CD8-positive, alpha-beta memory T cell (primary cell): ENCODE measurements at regions not wholly inside any gene's neighbourhood (a gene's known extent, or its start where the extent isn't known, plus 50 kb on each side); places are given as distances from the start of the nearest gene placed in this dataset.
"Not testable (repeated sequence)": the region's sequence is repeated elsewhere in the genome, so short reads cannot be mapped to it uniquely, and the experiment has no call there.

ENCODE experiments used
- CTCF ChIA-PET: fragments of 350-600 bp; sonication (Branson Sonifier 250); formaldehyde crosslinking; loops from one replicate; lab custom pipeline; 2021; ENCODE audit warnings: antibody characterized with exemption; lab: Charles Lee
- POLR2A ChIA-PET: fragments of 350-600 bp; sonication (Branson Sonifier 250); formaldehyde crosslinking; loops from one replicate; lab custom pipeline; 2021; ENCODE audit warnings: antibody characterized with exemption; lab: Charles Lee
- DNase-seq, 5 donors: peaks; one replicate each; pipeline versions ENCODE4 v3.0.0 to v3.0.0-alpha.2; 2020 to 2022; ENCODE audit warnings: mixed read lengths in 1 of 5
- H3K27ac ChIP-seq: one replicate; pipeline ENCODE4 v1.7.0; 2013; ENCODE audit warnings: low read depth, mild to moderate bottlenecking, low read length, moderate library complexity
- H3K27me3 ChIP-seq: 2 replicates; pipeline ENCODE4 v1.7.0; 2013; ENCODE audit warnings: low read length, mild to moderate bottlenecking; ENCODE audit not compliant: insufficient read depth, poor library complexity, severe bottlenecking
- H3K36me3 ChIP-seq: 2 replicates; pipeline ENCODE4 v1.7.0; 2013; ENCODE audit warnings: mild to moderate bottlenecking, low read length, moderate library complexity; ENCODE audit not compliant: insufficient read depth
- H3K4me1 ChIP-seq: 2 replicates; pipeline ENCODE4 v1.7.0; 2013; ENCODE audit warnings: mild to moderate bottlenecking, low read length, moderate library complexity; ENCODE audit not compliant: insufficient read depth
- H3K4me3 ChIP-seq: 2 replicates; pipeline ENCODE4 v1.7.0; 2013; ENCODE audit warnings: mild to moderate bottlenecking, low read length
- H3K9me3 ChIP-seq: 2 replicates; pipeline ENCODE4 v1.7.0; 2013; ENCODE audit warnings: mild to moderate bottlenecking, low read length
- H3K27ac Mint-ChIP-seq, 8 donors: one replicate each; pipeline ENCODE4 v1.8.0; 2020 to 2021; ENCODE audit warnings: mixed read lengths in 8 of 8, mild to moderate bottlenecking in 6 of 8, inconsistent platforms in 3 of 8, moderate library complexity in 3 of 8
- H3K27me3 Mint-ChIP-seq, 2 donors: one replicate each; pipeline ENCODE4 v1.8.0; 2020 to 2021; ENCODE audit warnings: mixed read lengths in 2 of 2, mild to moderate bottlenecking in 1 of 2, moderate library complexity in 1 of 2
- H3K36me3 Mint-ChIP-seq, 3 donors: one replicate each; pipeline ENCODE4 v1.8.0; 2020 to 2021; ENCODE audit warnings: mixed read lengths in 3 of 3, inconsistent platforms in 1 of 3, mild to moderate bottlenecking in 1 of 3
- H3K4me1 Mint-ChIP-seq, 3 donors: one replicate each; pipeline ENCODE4 v1.8.0; 2020 to 2021; ENCODE audit warnings: mixed read lengths in 3 of 3, inconsistent platforms in 1 of 3, mild to moderate bottlenecking in 1 of 3
- H3K4me3 Mint-ChIP-seq, 7 donors: one replicate each; pipeline ENCODE4 v1.8.0; 2020 to 2021; ENCODE audit warnings: mixed read lengths in 7 of 7, mild to moderate bottlenecking in 6 of 7, moderate library complexity in 4 of 7, inconsistent platforms in 2 of 7
- H3K9me3 Mint-ChIP-seq, 5 donors: one replicate each; pipeline ENCODE4 v1.8.0; 2020 to 2022; ENCODE audit warnings: mixed read lengths in 5 of 5, mild to moderate bottlenecking in 3 of 5, moderate library complexity in 2 of 5, inconsistent platforms in 1 of 5

GRCh38 chr1:58220836-58221472 is 325.6 kb downstream of the OMA1 start:
- Mint-ChIP-seq H3K27ac (peak overlapping the region in 1 of 8 donors; percentile 32), H3K4me1 (no peaks in the 10 kb centered on the region), H3K4me3 (no peak overlapping the region), H3K9me3 (no peaks in the 10 kb centered on the region), H3K36me3 (no peaks in the 10 kb centered on the region), H3K27me3 (no peaks in the 10 kb centered on the region)
- no peaks in the 10 kb centered on the region for H3K4me1 ChIP-seq
- DNase-seq = no peak
- H3K27me3 ChIP-seq = no peaks in the 10 kb centered on the region
- ChIA-PET CTCF (no interaction called here), POLR2A (no interaction called here)
- no peaks in the 10 kb centered on the region for H3K36me3 ChIP-seq
- H3K27ac ChIP-seq = no peak overlapping the region
- H3K4me3 ChIP-seq = no peak overlapping the region
- no peaks in the 10 kb centered on the region for H3K9me3 ChIP-seq

GRCh38 chr1:58216169-58216568 is 330.4 kb downstream of the OMA1 start:
- H3K9me3 Mint-ChIP-seq, H3K27me3 Mint-ChIP-seq, H3K27me3 ChIP-seq, H3K4me1 Mint-ChIP-seq, H3K4me3 ChIP-seq, CTCF ChIA-PET, H3K9me3 ChIP-seq, H3K4me1 ChIP-seq, H3K4me3 Mint-ChIP-seq, H3K36me3 Mint-ChIP-seq, DNase-seq, H3K27ac Mint-ChIP-seq, H3K36me3 ChIP-seq, H3K27ac ChIP-seq, POLR2A ChIA-PET: not testable (repeated sequence)

GRCh38 chr1:58214674-58215073 is 331.9 kb downstream of the OMA1 start:
- no peaks in the 10 kb centered on the region for H3K36me3 Mint-ChIP-seq
- H3K4me1 Mint-ChIP-seq = no peaks in the 10 kb centered on the region
- ChIA-PET POLR2A (no interaction called here), CTCF (no interaction called here)
- no peak for DNase-seq
- no peaks in the 10 kb centered on the region for H3K4me1 ChIP-seq
- no peak overlapping the region for H3K27ac Mint-ChIP-seq
- no peak overlapping the region for H3K4me3 ChIP-seq
- H3K9me3 ChIP-seq = no peaks in the 10 kb centered on the region
- no peak overlapping the region for H3K4me3 Mint-ChIP-seq
- H3K27me3 Mint-ChIP-seq = peaks cover 0 to 2% of the 10 kb centered on the region in 2 donors
- H3K27me3 ChIP-seq = no peaks in the 10 kb centered on the region
- H3K9me3 Mint-ChIP-seq = no peaks in the 10 kb centered on the region
- no peaks in the 10 kb centered on the region for H3K36me3 ChIP-seq
- no peak overlapping the region for H3K27ac ChIP-seq

- no peaks in the 10 kb centered on the region for H3K9me3 ChIP-seq
- H3K36me3 ChIP-seq = no peaks in the 10 kb centered on the region
- H3K4me1 Mint-ChIP-seq = no peaks in the 10 kb centered on the region
- no peaks in the 10 kb centered on the region for H3K27me3 ChIP-seq
- no peaks in the 10 kb centered on the region for H3K9me3 Mint-ChIP-seq
- no peak overlapping the region for H3K27ac ChIP-seq
- no peak overlapping the region for H3K4me3 ChIP-seq
- CTCF ChIA-PET = no interaction called here
- no peak for DNase-seq
- peaks cover 0 to 3% (median 0%) of the 10 kb centered on the region in 3 donors for H3K36me3 Mint-ChIP-seq
- no peak overlapping the region for H3K27ac Mint-ChIP-seq
- H3K4me3 Mint-ChIP-seq = no peak overlapping the region
- POLR2A ChIA-PET = no interaction called here
- H3K4me1 ChIP-seq = no peaks in the 10 kb centered on the region
- peaks cover 0 to 2% of the 10 kb centered on the region in 2 donors for H3K27me3 Mint-ChIP-seq
Measured at GRCh38 chr1:58211869-58212268, 334.7 kb downstream of the OMA1 start.

GRCh38 chr1:58209575-58209974 is 337.0 kb downstream of the OMA1 start:
- no peak overlapping the region for H3K4me3 ChIP-seq
- Mint-ChIP-seq H3K4me1 (no peaks in the 10 kb centered on the region), H3K9me3 (no peaks in the 10 kb centered on the region), H3K27me3 (no peaks in the 10 kb centered on the region), H3K36me3 (peaks cover 0 to 3% (median 0%) of the 10 kb centered on the region in 3 donors), H3K27ac (no peak overlapping the region), H3K4me3 (no peak overlapping the region)
- no peaks in the 10 kb centered on the region for H3K4me1 ChIP-seq
- ChIA-PET POLR2A (no interaction called here), CTCF (no interaction called here)
- no peak for DNase-seq
- no peaks in the 10 kb centered on the region for H3K36me3 ChIP-seq
- no peaks in the 10 kb centered on the region for H3K27me3 ChIP-seq
- no peak overlapping the region for H3K27ac ChIP-seq
- H3K9me3 ChIP-seq = no peaks in the 10 kb centered on the region

GRCh38 chr1:58206749-58207148 is 339.8 kb downstream of the OMA1 start:
- Histone ChIP-seq H3K9me3 (no peaks in the 10 kb centered on the region), H3K4me3 (no peak overlapping the region), H3K4me1 (no peaks in the 10 kb centered on the region), H3K36me3 (no peaks in the 10 kb centered on the region), H3K27me3 (no peaks in the 10 kb centered on the region), H3K27ac (no peak overlapping the region)
- Mint-ChIP-seq H3K36me3 (peaks cover 0 to 3% (median 0%) of the 10 kb centered on the region in 3 donors), H3K4me3 (no peak overlapping the region), H3K27ac (no peak overlapping the region), H3K4me1 (no peaks in the 10 kb centered on the region), H3K27me3 (peaks cover 0 to 6% of the 10 kb centered on the region in 2 donors), H3K9me3 (no peaks in the 10 kb centered on the region)
- ChIA-PET POLR2A (no interaction called here), CTCF (no interaction called here)
- no peak for DNase-seq

GRCh38 chr1:58204284-58204683 is 342.2 kb downstream of the OMA1 start:
- Mint-ChIP-seq H3K27me3 (peaks cover 0 to 12% of the 10 kb centered on the region in 2 donors), H3K9me3 (no peaks in the 10 kb centered on the region), H3K4me1 (no peaks in the 10 kb centered on the region), H3K4me3 (no peak overlapping the region), H3K27ac (no peak overlapping the region), H3K36me3 (peaks cover 0 to 3% (median 0%) of the 10 kb centered on the region in 3 donors)
- no peaks in the 10 kb centered on the region for H3K4me1 ChIP-seq
- no peaks in the 10 kb centered on the region for H3K36me3 ChIP-seq
- H3K27ac ChIP-seq = no peak overlapping the region
- H3K4me3 ChIP-seq = no peak overlapping the region
- DNase-seq = no peak
- POLR2A ChIA-PET = no interaction called here
- no peaks in the 10 kb centered on the region for H3K27me3 ChIP-seq
- H3K9me3 ChIP-seq = no peaks in the 10 kb centered on the region
- CTCF ChIA-PET = no interaction called here

GRCh38 chr1:58201492-58202106 is 344.9 kb downstream of the OMA1 start:
- Histone ChIP-seq H3K9me3 (no peaks in the 10 kb centered on the region), H3K4me3 (no peak overlapping the region), H3K36me3 (no peaks in the 10 kb centered on the region), H3K27me3 (no peaks in the 10 kb centered on the region), H3K27ac (no peak overlapping the region), H3K4me1 (no peaks in the 10 kb centered on the region)
- H3K4me3 Mint-ChIP-seq = no peak overlapping the region
- ChIA-PET CTCF (no interaction called here), POLR2A (no interaction called here)
- no peaks in the 10 kb centered on the region for H3K9me3 Mint-ChIP-seq
- peaks cover 0 to 12% of the 10 kb centered on the region in 2 donors for H3K27me3 Mint-ChIP-seq
- no peaks in the 10 kb centered on the region for H3K4me1 Mint-ChIP-seq
- DNase-seq = no peak
- H3K36me3 Mint-ChIP-seq = peaks cover 0 to 7% (median 0%) of the 10 kb centered on the region in 3 donors
- H3K27ac Mint-ChIP-seq = no peak overlapping the region
